ENCODE measurements at regions not wholly inside any gene's neighbourhood (a gene's known extent, or its start where the extent isn't known, plus 50 kb on each side); places are given as distances from the start of the nearest gene placed in this dataset.

DNA sequence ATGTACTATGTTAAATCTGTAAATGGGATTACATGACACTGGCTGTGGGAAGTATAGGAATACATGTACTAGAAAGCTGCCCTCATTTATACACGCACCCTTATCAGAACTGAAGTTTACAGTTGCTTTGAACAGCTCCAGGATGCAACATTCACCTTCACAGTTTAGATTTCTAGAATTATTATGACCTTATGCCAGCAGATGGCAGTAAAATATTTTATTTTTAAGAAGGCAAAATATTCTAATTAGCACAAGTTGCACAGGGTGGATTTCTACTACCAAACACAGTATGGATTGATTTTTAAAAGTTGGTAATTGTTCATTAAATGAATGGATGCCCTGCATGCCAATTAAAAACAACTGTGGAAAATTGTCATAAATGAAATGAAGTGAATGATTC, 670.4 kb downstream of the KCNJ3 start:
- TF ChIP-seq, protein P1, sequence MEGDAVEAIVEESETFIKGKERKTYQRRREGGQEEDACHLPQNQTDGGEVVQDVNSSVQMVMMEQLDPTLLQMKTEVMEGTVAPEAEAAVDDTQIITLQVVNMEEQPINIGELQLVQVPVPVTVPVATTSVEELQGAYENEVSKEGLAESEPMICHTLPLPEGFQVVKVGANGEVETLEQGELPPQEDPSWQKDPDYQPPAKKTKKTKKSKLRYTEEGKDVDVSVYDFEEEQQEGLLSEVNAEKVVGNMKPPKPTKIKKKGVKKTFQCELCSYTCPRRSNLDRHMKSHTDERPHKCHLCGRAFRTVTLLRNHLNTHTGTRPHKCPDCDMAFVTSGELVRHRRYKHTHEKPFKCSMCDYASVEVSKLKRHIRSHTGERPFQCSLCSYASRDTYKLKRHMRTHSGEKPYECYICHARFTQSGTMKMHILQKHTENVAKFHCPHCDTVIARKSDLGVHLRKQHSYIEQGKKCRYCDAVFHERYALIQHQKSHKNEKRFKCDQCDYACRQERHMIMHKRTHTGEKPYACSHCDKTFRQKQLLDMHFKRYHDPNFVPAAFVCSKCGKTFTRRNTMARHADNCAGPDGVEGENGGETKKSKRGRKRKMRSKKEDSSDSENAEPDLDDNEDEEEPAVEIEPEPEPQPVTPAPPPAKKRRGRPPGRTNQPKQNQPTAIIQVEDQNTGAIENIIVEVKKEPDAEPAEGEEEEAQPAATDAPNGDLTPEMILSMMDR (IDR thresholded peaks at IDR 0.05; ENCODE audit: extremely low read depth in 1 of 2, insufficient read depth in 1 of 2, low read depth in 1 of 2, low read length in 2 of 2) = no peak
- TF ChIP-seq EZH2 (IDR thresholded peaks at IDR 0.05; ENCODE audit: borderline replicate concordance, low read depth, low read length, severe bottlenecking) (no peak), MAX (IDR thresholded peaks at IDR 0.05; ENCODE audit: insufficient read depth, insufficient read length) (no peak), POLR2A (IDR thresholded peaks at IDR 0.05; ENCODE audit: low read depth, low read length) (no peak), POLR2AphosphoS5 (IDR thresholded peaks at IDR 0.05; ENCODE audit: insufficient read depth, low read depth, low read length) (no peak), FOS (IDR thresholded peaks at IDR 0.05; ENCODE audit: borderline replicate concordance, insufficient read depth, low read length) (no peak), MYC (IDR thresholded peaks at IDR 0.05; ENCODE audit: low read depth, low read length) (no peak), JUN (IDR thresholded peaks at IDR 0.05; ENCODE audit: borderline replicate concordance, insufficient read depth, insufficient read length, low read depth) (no peak)
